GM19467 (cell line): ENCODE measurements at regions not wholly inside any gene's neighbourhood (a gene's known extent, or its start where the extent isn't known, plus 50 kb on each side); places are given as distances from the start of the nearest gene placed in this dataset.
"Not testable (repeated sequence)": the region's sequence is repeated elsewhere in the genome, so short reads cannot be mapped to it uniquely, and the experiment has no call there.

ENCODE experiments used
- ATAC-seq: cut with Tn5 transposase; IDR thresholded peaks from one replicate; pipeline ENCODE4 v1.9.1; 2021; ENCODE audit warnings: mild to moderate bottlenecking, moderate library complexity; ENCODE audit not compliant: unreplicated experiment

DNA sequence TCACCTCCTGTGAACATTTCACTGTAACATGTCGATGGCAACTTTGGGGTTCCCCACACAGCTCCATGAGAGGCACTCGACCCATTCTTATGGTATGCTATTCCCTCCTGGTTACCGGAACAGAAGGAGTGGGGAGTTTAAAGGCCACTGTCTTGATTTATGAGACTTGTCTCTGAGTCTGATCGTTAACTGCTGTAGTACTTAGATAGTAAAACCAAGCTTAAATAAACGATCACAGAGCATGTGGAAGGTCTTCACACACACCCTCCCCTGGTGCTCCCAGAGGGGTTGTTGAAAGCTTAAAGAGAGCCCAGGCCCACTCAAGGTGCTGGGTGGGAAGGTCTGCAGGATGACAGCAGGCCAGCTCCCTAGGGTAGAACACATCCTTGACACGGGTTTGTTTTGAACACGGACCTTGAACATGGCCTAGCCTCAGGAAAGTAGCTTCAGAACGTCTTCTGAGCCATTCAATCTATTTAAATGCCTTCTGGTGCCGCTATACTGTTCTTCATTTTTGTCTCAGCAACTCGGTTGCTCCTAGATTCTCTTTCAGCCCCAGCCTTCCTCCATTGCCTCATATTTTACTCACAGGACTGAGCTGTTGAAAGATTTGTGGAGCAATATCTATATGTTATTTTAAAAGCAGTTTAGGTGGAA lies 335.3 kb downstream of the FGFR2 start:
- no peak for ATAC-seq

DNA sequence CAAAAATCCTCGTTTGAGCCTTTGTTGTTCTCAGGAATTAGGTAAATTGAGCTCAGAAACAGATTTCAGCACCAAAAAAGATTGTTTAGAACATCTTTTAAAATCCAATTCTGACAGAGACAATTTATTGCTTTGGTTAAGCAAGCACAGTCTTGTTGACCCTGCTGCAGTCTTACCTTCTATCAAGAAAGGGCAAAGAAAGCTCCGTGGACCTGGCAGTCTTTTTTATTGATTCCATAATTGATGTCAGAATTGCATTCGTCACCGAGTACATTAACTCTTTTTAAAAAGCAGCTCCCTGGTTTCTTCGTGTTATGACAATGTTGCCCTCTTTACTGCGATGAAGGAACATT lies 334.8 kb downstream of the FGFR2 start:
- no peak for ATAC-seq

GRCh38 chr10:121265360-121266123 lies 332.7 kb downstream of the FGFR2 start:
- ATAC-seq, result no peak

- no peak for ATAC-seq
Measured at GRCh38 chr10:121266370-121266769, 331.9 kb downstream of the FGFR2 start.

DNA sequence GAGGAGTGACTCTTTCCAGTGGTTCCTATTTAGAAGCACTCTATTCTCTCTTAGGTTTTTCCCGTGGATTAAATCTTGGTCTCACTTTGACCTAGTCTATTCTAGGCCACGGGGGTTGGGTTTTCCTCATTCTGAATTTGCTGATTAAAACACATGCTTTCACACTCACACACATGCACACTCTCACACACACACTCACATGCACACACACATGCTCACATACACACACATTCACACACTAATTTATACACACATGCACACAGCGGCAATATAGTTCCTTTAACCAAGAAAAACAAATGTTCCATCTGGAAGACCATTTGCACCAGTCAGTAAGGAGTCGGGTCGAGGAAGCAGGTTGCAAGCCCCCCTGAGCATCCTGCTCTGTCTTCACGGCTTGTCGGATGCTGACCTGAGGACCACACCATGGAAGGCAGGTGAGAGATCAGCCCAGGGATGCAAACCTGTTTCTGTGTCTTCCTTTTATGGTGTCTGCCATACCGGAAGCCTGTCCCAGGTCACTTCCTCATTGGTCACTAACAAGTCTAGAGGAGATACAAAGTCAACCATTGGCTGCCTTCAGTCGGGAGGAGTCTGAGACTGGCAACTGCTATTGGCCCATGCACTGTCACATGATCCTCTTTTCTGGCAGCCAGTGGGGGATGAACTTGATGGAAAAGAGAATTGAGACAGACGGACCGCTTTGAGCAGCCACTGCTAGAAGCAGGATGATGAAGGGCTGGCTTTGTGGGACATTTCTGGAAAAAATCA lies 330.8 kb downstream of the FGFR2 start:
- ATAC-seq, result no peak

GRCh38 chr10:121268363-121268762 lies 329.9 kb downstream of the FGFR2 start:
- ATAC-seq, result no peak

DNA sequence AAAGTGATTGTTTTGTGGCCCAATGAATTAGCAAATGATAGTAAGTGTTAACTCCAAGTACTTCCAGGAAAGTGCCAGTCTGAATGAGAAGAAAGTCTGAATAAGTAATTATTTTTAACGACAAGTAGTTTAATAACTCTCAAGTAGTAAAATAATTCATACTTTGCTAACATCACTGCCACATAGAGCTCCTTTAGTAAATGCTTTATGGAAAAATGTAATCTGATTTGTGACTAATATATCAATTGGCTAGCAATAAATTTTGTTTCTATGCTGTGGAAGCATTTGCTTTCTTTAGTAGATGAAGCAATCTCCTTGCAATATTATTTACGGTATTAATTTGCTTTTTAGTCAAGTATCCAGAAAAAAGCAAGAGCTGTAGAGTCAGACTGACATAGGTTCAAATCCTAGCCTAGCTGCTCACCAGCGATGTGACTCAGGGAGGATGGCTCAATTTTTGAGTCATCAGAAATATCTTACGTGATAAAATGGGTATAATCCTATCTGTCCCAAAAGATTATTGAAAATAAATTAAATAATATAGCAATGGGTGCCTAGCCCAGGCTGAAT lies 329.3 kb downstream of the FGFR2 start:
- no peak for ATAC-seq

DNA sequence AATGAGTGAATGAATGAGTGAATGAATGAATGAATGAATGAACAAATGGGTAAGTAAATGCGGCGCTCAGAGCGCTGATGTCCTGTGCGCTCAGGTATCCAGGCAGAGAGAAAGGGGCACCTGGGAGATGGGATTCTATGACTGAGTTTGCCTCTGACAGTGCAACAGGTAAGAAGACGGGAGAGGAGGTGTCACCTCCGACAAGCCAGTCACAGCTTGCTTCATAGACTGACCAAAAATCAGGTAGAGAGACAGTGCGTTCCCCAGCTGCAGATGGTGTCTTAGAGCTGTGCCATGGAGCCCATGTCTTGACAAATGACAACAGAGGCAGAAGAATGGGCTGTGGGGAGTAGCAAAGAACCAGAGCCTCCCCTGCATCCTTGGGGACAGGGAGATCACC lies 327.3 kb downstream of the FGFR2 start:
- ATAC-seq, result no peak

DNA sequence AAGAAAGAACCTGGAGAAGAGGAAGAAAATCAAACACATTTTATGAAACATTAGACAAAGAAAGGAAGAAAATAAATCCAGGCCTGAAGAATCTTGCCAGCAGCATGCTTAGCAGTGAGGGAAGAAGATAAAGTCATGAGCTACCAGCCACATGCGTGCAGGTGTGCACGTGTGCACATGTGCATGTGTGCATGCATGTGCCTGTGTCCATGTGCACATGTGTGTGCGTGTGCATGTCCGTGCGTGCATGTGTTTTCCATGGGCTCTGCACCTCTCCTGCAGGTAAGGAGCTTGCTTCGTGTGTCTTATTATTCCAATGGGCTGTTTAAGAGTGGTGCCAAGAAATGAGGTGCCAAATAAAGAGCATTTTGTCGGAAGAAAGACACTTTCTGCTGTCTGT lies 322.2 kb downstream of the FGFR2 start:
- ATAC-seq, result no peak

- ATAC-seq, result no peak
Measured at GRCh38 chr10:121276822-121277221, 321.4 kb downstream of the FGFR2 start.

- not testable (repeated sequence) for ATAC-seq
Measured at GRCh38 chr10:121278386-121278785, 319.9 kb downstream of the FGFR2 start.

DNA sequence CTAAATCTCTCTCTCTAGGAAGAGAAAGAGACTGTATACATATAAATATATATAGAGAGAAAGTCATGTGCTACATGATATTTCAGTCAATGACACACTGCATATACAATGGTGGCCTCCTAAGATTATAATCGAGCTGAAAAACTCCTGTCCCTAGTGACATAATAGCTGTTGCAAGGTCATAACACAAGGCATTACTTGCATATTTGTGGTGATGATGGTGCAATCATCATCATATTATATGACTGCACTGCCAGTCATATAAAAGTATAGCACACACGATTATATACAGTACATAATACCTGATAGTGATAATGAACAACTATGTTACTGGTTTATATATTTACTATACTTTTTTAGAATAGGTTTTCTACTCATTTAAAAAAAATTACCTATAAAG lies 316.7 kb downstream of the FGFR2 start:
- ATAC-seq, result no peak

DNA sequence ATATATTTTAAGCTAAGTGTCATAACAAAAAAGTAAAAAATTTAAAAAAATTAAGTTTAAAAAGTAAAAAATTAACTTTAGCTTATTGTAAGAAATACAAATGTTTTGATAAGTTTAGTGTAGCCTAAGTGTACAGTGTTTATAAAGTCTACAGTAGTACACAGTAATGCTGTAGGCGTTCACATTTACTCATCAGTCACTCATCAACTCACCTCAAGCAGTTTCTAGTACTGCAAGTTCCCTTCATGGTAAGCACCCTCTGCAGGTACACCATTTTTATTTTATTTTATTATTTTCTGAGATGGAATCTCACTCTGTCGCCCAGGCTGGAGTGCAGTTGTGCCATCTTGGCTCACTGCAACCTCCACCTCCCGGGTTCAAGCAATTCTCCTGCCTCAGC lies 316.0 kb downstream of the FGFR2 start:
- no peak for ATAC-seq

DNA sequence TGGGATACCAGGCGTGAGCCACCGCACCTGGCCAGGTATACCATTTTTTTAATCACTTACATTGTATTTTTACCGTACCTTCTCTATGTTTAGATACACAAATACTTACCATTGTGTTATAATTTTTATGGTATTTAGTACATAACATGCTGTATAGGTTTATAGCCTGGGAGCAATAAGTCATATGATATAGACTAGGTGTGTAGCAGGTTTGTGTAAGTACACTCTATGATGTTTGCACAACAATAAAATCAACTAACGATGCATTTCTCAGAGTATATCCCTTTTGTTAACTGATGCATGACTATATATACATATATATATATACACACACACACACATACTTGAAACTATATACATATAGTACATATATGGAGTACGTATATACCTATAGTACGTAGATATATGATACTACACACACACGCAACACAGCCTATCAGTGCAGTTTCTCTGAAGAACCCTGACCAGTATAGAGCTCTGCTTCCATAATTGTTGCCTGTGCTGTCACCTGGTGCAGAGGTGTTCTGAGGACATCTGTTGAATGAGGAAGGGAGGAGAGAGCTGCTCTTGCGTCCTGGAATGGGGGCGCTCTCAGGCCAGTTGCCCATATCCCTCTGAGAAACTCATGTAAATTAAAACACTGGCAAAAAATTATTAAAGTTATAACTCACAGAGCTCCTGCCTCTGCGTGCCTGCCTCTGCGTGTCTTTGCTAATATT lies 315.3 kb downstream of the FGFR2 start:
- no peak for ATAC-seq

DNA sequence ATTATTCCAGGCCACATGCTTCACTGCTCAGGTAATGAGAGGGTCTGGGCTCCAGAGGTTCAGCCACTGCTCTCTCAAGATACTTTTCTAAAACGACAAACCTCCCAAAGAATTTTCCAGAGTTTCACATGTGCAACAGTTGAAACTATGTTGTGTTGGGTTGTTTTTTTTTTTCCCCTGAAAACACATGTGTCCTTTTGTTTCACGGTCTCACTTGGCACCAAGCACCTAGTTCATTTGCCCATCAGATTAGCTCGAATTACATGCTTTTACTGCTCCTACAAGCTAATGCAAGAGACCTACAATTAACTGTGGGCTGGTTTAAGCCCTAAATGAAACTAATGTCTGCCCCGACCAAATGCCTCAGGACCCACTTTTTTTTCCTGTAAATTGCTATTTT lies 313.3 kb downstream of the FGFR2 start:
- no peak for ATAC-seq

- ATAC-seq, result no peak
Measured at GRCh38 chr10:121285406-121286196, 312.6 kb downstream of the FGFR2 start.

- no peak for ATAC-seq
Measured at GRCh38 chr10:121288011-121288410, 310.2 kb downstream of the FGFR2 start.

GRCh38 chr10:121288864-121289661 lies 309.2 kb downstream of the FGFR2 start:
- ATAC-seq, result no peak

DNA sequence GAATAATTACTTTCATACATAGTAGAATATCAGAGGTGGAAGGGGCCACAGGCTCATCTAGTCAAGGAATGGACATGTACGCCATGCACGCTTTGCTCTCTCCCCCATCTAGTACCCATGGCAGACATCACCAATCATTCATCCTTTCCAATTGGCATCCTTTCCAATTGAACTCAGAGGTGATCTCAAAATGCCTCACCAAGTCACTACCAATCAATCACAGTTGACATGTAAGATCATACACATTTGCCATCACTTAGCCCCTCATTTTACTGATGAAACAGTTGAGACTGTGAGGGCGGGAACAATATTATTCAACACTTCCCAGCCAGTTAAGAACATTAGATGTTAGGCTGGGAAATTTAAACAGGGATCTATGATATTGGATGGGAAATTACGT lies 308.4 kb downstream of the FGFR2 start:
- no peak for ATAC-seq
